ENCODE measurements at regions not wholly inside any gene's neighbourhood (a gene's known extent, or its start where the extent isn't known, plus 50 kb on each side); places are given as distances from the start of the nearest gene placed in this dataset.
"Not testable (repeated sequence)": the region's sequence is repeated elsewhere in the genome, so short reads cannot be mapped to it uniquely, and the experiment has no call there.

DNA sequence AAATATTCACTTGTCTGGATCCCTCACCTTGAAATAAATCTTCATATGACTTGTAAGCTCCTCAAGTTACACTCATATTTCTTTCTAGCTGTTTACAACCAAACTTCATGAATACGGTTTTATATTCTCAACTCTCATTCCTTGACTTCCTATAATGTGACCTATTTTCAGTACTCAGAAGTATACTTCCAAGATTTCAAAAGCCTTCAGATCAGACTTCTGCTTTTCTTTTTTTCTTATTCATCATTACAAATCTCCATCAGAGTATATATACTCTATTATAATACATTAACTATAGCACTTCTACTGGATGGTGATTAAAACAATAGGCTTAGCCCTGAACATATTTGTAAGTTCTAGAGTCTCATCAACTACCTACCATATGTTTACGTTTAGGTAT is 123.6 kb upstream of the ALCAM start:
- DNase-seq (ENCODE audit: low read depth in 2 of 2) = no peak

DNA sequence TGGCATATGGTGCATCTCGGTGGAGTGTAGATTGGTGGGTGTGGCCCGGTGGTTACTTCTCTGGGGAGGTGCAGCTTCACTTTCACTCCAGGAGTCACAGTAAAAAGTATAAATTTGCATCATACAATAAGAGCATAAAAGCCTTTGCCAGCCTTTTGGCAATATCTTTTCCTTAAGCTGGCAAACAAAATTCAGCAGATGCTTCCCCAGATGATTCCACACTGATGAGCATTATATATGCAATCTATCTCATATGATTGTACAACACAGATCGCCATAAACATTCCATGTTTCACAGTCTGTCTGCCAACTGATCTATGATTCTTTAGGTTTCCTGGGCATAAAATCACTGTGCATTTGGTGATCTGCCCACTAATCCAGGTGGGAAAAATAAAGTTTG is 120.2 kb upstream of the ALCAM start:
- no peak for DNase-seq (ENCODE audit: low read depth in 2 of 2)

DNA sequence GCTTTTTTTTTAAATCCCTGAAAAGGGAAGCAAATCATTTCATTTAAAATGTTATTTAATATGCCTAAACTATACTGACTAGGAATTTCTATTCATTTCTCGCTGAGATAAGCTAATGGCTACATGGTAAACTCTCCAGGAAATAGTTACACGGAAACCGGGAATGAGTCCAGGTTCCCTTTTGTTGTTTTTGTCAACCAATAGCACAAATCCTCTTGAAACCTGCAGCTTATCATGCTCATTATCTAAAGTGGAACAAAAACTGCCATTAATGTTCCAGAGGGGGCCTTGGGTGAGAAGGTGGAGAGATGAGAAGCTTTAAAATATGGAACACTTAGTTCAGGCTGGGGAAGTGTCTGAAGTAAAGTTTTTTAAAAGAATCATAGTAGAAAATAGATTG is 113.5 kb upstream of the ALCAM start:
- DNase-seq (ENCODE audit: low read depth in 2 of 2) = peak; percentile 84 to 86

DNA sequence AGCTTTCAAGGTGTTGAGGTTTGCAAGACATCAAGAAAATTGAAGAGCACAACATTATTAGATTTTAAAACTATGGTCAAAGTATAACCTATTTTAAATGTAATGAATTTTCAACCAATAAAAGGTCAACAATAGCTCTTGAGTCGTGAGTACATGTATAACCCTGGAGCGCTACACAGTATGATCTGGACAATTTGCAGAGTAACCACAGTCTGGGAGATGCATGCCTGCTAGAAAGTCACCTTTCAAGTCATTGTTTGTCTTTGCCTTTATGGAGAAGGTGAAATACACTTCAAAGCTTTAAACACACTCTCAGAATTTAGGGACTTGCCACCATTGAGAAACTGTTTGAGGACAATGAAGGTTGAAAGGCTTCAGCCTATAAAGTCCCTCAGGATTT is 112.6 kb upstream of the ALCAM start:
- DNase-seq (ENCODE audit: low read depth in 2 of 2) = no peak

GRCh38 chr3:105255350-105255749 is 111.4 kb upstream of the ALCAM start:
- no peak for DNase-seq (ENCODE audit: low read depth in 2 of 2)

- no peak for DNase-seq (ENCODE audit: low read depth in 2 of 2)
Measured at GRCh38 chr3:105259496-105259895, 107.2 kb upstream of the ALCAM start.

DNA sequence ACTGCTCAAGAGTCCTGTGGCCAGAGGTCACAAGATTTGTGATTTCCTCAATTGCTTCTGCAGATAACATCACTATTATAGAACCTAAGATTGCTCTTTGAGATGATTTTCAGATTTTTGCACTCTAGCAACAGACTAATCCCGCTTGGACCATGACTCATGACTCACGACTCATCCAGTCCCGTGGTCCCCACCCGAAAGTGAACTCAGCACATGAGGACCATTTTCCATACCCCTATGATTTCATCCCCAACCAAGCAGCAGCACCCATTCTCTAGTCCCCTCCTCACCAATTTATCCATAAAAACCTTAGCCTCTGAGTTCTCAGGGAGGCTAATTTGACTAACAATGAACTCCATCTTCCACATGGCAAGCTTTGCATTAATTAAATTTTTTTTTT is 106.3 kb upstream of the ALCAM start:
- DNase-seq (ENCODE audit: low read depth in 2 of 2) = no peak

DNA sequence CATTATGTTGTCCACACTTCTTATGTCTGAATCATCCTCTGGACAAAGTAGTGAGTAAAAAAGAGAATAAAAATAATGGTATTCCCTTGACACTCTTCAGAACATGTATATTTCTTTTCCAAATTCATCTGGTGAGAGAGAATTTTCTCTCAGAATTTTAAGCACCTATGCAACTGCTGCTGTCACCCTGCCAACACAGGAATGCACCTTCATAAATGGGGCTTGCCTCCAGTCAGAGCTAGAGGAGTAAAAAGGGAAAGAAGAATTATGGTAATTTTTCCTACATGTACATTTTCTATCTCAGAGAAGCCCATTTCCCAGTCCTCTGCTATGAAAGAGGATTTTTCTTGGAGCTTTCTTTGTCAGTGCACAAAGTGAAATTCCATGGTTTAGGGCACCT is 92.2 kb upstream of the ALCAM start:
- DNase-seq (ENCODE audit: low read depth in 2 of 2) = no peak

DNA sequence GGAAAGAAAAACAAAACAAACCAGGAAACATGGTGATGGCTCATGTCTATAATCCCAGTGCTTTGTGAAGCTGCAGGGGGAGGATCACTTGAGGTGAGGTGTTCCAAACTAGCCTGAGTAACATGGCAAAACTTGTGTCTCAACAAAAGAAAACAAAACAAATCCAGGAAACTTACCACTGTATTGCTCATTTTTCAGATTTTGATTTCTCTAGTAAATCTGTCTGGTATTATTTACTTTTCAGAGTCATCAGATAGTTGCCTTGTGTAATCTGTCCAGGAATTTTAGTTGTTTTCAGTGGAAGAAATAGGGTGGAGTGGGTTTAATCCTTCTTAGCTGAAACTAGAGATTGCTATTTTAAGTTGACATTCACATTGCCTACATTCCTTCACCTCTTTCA is 91.8 kb upstream of the ALCAM start:
- DNase-seq (ENCODE audit: low read depth in 2 of 2) = peak in 1 of 2 donors; percentile 62

DNA sequence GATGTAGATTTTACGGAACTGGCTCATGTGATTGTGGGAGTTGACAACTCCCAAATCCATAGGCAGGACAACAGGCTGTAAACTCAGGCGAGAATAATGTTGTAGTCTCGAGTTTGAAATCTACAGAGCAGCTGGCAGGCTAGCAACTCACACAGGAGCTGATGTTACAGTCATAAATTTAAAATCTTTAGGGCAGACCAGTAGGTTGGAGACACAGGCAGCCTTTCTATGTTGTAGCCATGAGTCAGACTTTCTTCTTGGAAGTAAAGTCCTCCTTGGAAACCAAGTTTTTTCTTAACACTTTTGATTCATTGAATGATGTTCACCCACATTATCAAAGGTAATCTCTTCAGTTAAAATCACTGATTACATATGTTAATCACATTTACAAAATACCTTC is 89.1 kb upstream of the ALCAM start:
- no peak for DNase-seq (ENCODE audit: low read depth in 2 of 2)

DNA sequence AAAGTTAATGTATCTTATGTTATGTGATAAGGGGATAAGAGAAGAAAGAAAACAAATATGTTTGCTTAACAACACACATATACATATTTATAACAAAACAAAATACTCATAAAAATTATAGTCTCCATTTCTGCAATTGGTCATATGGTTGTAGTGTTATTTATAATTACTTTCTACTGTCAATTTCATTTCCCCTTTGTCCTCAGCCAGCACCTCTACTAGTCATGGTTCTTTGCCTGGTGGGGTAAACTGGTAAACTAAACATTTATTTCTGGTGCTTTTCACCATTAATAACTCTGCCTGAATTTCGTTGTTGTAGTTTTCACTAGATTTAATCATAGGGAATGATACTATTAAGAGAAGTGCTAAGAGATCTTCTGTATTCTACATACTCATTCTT is 88.0 kb upstream of the ALCAM start:
- DNase-seq (ENCODE audit: low read depth in 2 of 2) = no peak

DNA sequence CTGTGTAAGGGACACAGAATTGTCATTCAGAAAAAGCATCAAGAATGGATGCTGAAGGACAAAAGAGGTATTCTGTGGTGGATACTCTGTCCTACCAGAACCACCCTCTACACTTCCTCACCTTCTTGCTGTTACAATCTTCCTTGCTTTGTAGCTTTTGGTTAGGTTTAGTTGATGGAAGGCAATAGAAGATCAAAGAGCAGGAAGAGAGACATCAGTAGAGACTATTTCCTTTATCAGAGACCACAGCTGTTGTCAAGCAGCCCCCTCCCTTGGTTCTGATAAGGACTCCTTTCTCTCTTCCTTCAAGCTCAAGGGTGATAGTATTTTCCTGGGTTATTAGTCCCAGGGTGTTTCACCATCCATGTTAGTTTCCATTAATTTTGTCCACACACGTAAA is 84.7 kb upstream of the ALCAM start:
- DNase-seq (ENCODE audit: low read depth in 2 of 2) = no peak

- no peak for DNase-seq (ENCODE audit: low read depth in 2 of 2)
Measured at GRCh38 chr3:105284876-105285275, 81.8 kb upstream of the ALCAM start.

DNA sequence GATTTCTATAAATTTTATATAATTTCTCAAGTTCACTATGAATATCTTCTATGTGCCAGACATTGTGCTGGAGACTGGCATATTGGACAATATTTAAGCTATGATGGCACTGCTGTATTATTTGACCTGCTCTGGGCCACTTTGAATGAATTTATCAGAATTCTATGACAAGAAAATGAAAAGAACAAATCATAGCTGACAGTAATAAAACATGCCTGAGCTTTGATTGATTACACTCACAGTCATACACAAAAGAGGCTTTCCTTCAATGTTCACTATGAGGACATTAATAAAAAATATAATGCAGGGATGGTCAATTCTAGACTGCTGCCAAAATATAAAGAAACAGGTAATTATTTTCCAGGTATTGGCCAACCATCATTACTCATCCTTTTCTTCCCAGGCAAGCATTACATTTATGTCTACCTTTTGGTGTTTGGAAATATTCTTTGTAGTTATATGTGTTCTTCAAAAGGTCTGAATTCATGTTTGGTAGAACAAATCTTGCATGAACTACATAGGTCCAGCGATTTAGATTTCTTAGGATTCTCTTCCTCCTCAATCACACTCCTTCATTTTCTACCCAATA is 81.0 kb upstream of the ALCAM start:
- no peak for DNase-seq (ENCODE audit: low read depth in 2 of 2)

- DNase-seq (ENCODE audit: low read depth in 2 of 2) = peak in 1 of 2 donors; percentile 45
Measured at GRCh38 chr3:105293441-105293840, 73.3 kb upstream of the ALCAM start.

DNA sequence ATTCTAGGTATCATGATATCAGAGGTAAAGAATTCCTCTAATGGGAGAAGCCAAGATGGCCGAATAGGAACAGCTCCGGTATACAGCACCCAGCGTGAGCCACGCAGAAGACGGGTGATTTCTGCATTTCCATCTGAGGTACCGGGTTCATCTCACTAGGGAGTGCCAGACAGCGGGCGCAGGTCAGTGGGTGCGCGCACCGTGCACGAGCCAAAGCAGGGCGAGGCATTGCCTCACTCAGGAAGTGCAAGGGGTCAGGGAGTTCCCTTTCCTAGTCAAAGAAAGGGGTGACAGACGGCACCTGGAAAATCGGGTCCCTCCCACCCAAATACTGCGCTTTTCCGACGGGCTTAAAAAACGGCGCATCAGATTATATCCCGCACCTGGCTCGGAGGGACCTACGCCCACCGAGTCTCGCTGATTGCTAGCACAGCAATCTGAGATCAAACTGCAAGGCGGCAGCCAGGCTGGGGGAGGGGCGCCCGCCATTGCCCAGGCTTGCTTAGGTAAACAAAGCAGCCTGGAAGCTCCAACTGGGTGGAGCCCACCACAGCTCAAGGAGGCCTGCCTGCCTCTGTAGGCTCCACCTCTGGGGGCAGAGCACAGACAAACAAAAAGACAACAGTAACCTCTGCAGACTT is 70.4 kb upstream of the ALCAM start:
- DNase-seq (ENCODE audit: low read depth in 2 of 2) = not testable (repeated sequence)

DNA sequence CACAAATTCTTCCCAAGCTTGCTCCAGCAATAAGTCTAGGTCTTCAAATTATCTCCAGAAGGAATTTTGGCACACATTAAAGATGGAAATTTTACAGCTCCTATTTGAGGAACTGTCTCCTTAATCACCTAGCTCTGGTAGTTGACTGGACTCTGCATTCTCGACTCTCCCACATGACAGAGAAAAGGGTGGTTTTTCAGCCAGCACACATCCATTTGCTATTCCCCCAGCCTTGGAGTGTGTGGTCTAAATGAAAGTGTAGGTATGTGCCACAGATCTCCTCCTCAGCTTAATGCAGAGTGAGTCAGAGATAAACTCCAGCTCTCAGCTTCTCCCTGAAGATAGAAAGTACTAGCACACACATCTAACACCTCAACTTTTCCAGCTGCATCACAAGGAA is 62.2 kb upstream of the ALCAM start:
- no peak for DNase-seq (ENCODE audit: low read depth in 2 of 2)

GRCh38 chr3:105315144-105315543 is 51.6 kb upstream of the ALCAM start:
- no peak for DNase-seq (ENCODE audit: low read depth in 2 of 2)

- no peak for DNase-seq (ENCODE audit: low read depth in 2 of 2)
Measured at GRCh38 chr3:105315815-105316214, 50.9 kb upstream of the ALCAM start.

- DNase-seq (ENCODE audit: low read depth in 2 of 2) = no peak
Measured at GRCh38 chr3:105316331-105316730, 50.4 kb upstream of the ALCAM start.

Data from dermis microvascular lymphatic vessel endothelial cell (primary cell).